Body of pancreas (tissue), 4 donors: ENCODE measurements at regions not wholly inside any gene's neighbourhood (a gene's known extent, or its start where the extent isn't known, plus 50 kb on each side); places are given as distances from the start of the nearest gene placed in this dataset.

Experiments used
- ATAC-seq: fragments of 150-250 bp; one replicate; pipeline ENCODE4 v1.9.1; 2016
- DNase-seq, 4 donors: peaks; one replicate each; pipeline ENCODE4 v3.0.0-alpha.2; 2019
- H3K27ac ChIP-seq, 4 donors: fragments of 200-600 bp; sonication (generic); 1 replicate in 3 of 4; 2 replicates in 1 of 4; pipeline versions ENCODE4 v1.5.1 to v1.6.1; 2016 to 2019; ENCODE audit warnings: mild to moderate bottlenecking in 1 of 4, mixed read lengths in 1 of 4, moderate library complexity in 1 of 4
- H3K27me3 ChIP-seq, 2 donors: fragments of 200-600 bp; sonication (generic); one replicate each; pipeline ENCODE4 v1.6.0; 2016; ENCODE audit warnings: mild to moderate bottlenecking in 1 of 2
- H3K36me3 ChIP-seq, 2 donors: fragments of 200-600 bp; sonication (generic); replicated peaks in 1 of 2; 2 replicates each; pipeline ENCODE4 v1.5.1; 2016; ENCODE audit warnings: low read depth in 2 of 2; ENCODE audit not compliant: insufficient read depth in 1 of 2
- H3K4me1 ChIP-seq: fragments of 200-600 bp; sonication (generic); one replicate; pipeline ENCODE4 v1.6.0; 2016
- H3K4me3 ChIP-seq, 2 donors: fragments of 200-600 bp; sonication (generic); 1 replicate in 1 of 2; 2 replicates in 1 of 2; pipeline ENCODE4 v1.5.1; 2016 to 2019
- H3K9me3 ChIP-seq, 3 donors: fragments of 200-600 bp; sonication (generic); 1 replicate in 2 of 3; 2 replicates in 1 of 3; pipeline ENCODE4 v1.5.1; 2016
- CTCF ChIP-seq, 7 experiments: fragments of 450-650 bp in 4 of 7; fragments of 200-600 bp in 3 of 7; sonication (generic) in 3 of 7; IDR thresholded peaks; one replicate each; pipeline ENCODE4 v1.5.1; 2016 to 2019; ENCODE audit warnings: antibody characterized with exemption in 7 of 7
- POLR2A ChIP-seq, 3 donors: fragments of 450-650 bp; IDR thresholded peaks; one replicate each; pipeline ENCODE4 v1.6.1; 2016; ENCODE audit warnings: antibody characterized with exemption in 3 of 3, mild to moderate bottlenecking in 2 of 3
- WGBS, 2 donors: methylation state at CpG; one replicate each; pipeline ENCODE4 v1.1.5; 2017; 5-methylcytosine and 5-hydroxymethylcytosine counted together
- intact Hi-C: fragments of 100-400 bp; cut with DNase I; formaldehyde crosslinking; loops from one replicate; pipeline ENCODE4 v1.15.1; 2023

- peak; percentile 84 to 94 (median 91) for DNase-seq
- peak; percentile 77 for ATAC-seq
- Histone ChIP-seq H3K4me1 (peaks cover 74% of the 10 kb centered on the region), H3K9me3 (no peaks in the 10 kb centered on the region), H3K4me3 (no peak overlapping the region), H3K27ac (peak overlapping the region; percentile 73 to 91 (median 86)), H3K27me3 (no peaks in the 10 kb centered on the region), H3K36me3 (no peaks in the 10 kb centered on the region)
- 51 to 56% methylated on average over 12 to 14 of the region's 14 CpGs for WGBS, 2 donors
- TF ChIP-seq POLR2A (IDR thresholded peaks at IDR 0.05), result peak in 1 of 3 donors; percentile 1
- no peak for TF ChIP-seq CTCF (IDR thresholded peaks at IDR 0.05)
- intact Hi-C loops, result no loop called here
Observed at GRCh38 chr5:173499471-173500212, 116.8 kb downstream of the BOD1 start.

GRCh38 chr5:173498739-173499470 is 117.5 kb downstream of the BOD1 start:
- Histone ChIP-seq H3K36me3 (no peaks in the 10 kb centered on the region), H3K4me3 (no peak overlapping the region), H3K4me1 (peaks cover 77% of the 10 kb centered on the region), H3K9me3 (no peaks in the 10 kb centered on the region), H3K27me3 (no peaks in the 10 kb centered on the region), H3K27ac (peak overlapping the region; percentile 73 to 91 (median 86))
- intact Hi-C loops, result no loop called here
- TF ChIP-seq CTCF (IDR thresholded peaks at IDR 0.05) (no peak), POLR2A (IDR thresholded peaks at IDR 0.05) (peak; percentile 10 to 46 (median 39))
- ATAC-seq (peak; percentile 7), DNase-seq (no peak)
- 21 to 33% methylated on average over 10 to 16 of the region's 16 CpGs for WGBS, 2 donors

- H3K36me3 ChIP-seq, result no peaks in the 10 kb centered on the region
- H3K27me3 ChIP-seq, result no peaks in the 10 kb centered on the region
- ATAC-seq, result peak; percentile 31
- 18 to 27% methylated on average over 9 of the region's 9 CpGs for WGBS, 2 donors
- H3K9me3 ChIP-seq, result no peaks in the 10 kb centered on the region
- peak overlapping the region; percentile 73 to 91 (median 86) for H3K27ac ChIP-seq
- peak; percentile 46 to 57 (median 55) for DNase-seq
- TF ChIP-seq POLR2A (IDR thresholded peaks at IDR 0.05) (no peak), CTCF (IDR thresholded peaks at IDR 0.05) (no peak)
- no peak overlapping the region for H3K4me3 ChIP-seq
- peaks cover 77% of the 10 kb centered on the region for H3K4me1 ChIP-seq
- intact Hi-C loops, result no loop called here
Observed at GRCh38 chr5:173498286-173498685, 118.2 kb downstream of the BOD1 start.

GRCh38 chr5:173497685-173498084 is 118.8 kb downstream of the BOD1 start:
- Histone ChIP-seq H3K4me3 (no peak overlapping the region), H3K9me3 (no peaks in the 10 kb centered on the region), H3K4me1 (peaks cover 77% of the 10 kb centered on the region), H3K27me3 (no peaks in the 10 kb centered on the region), H3K36me3 (no peaks in the 10 kb centered on the region), H3K27ac (peak overlapping the region; percentile 73 to 86 (median 80))
- intact Hi-C loops, result no loop called here
- WGBS, 2 donors, result 63 to 68% methylated on average over 12 of the region's 12 CpGs
- TF ChIP-seq POLR2A (IDR thresholded peaks at IDR 0.05) (no peak), CTCF (IDR thresholded peaks at IDR 0.05) (no peak)
- ATAC-seq (no peak), DNase-seq (no peak)
